Cardiac septum (tissue), 1 donor: ENCODE measurements at regions not wholly inside any gene's neighbourhood (a gene's known extent, or its start where the extent isn't known, plus 50 kb on each side); places are given as distances from the start of the nearest gene placed in this dataset.
"Not testable (repeated sequence)": the region's sequence is repeated elsewhere in the genome, so short reads cannot be mapped to it uniquely, and the experiment has no call there.

Source experiments
- DNase-seq: peaks from one replicate; pipeline ENCODE4 v3.0.0-alpha.2; 2020; ENCODE audit warnings: low spot score
- intact Hi-C: fragments of 100-400 bp; cut with DNase I; formaldehyde crosslinking; loops from one replicate; pipeline ENCODE4 v1.14.0; 2022
- donor health status: DM: no; HTN: no; CAD: no.

DNA sequence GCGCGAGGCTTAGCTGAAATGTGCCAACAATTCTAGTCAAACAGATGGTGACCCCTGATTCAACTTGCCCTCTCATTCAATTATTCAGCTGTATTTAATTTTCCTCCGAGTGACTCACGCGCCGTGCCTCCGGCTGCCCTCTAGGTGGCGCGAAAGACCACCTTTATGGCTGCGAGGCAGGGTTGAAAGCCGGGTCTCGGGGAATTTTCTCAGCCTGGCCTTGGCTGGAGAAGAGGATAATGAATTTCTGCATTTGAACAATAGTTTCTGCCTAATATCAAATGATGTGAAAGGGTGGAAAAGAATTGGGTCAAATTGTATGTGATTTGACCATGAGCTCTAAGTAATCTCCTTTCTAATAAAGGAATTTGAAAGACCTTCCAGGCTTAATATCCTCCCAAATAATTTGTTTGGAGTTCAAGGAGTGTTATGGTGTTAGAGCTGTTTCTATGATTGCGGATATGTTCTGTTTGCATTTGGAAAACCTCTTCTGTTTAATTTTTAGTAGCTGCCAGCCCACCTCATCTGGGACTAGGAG lies 310.9 kb downstream of the ZNF536 start:
- intact Hi-C loops: loop anchor here (5.0 to 10.0 kb wide), 2 partner anchors 672 to 1359 kb away; no protein-coding TSS in a partner anchor
- peak; percentile 81 for DNase-seq

DNA sequence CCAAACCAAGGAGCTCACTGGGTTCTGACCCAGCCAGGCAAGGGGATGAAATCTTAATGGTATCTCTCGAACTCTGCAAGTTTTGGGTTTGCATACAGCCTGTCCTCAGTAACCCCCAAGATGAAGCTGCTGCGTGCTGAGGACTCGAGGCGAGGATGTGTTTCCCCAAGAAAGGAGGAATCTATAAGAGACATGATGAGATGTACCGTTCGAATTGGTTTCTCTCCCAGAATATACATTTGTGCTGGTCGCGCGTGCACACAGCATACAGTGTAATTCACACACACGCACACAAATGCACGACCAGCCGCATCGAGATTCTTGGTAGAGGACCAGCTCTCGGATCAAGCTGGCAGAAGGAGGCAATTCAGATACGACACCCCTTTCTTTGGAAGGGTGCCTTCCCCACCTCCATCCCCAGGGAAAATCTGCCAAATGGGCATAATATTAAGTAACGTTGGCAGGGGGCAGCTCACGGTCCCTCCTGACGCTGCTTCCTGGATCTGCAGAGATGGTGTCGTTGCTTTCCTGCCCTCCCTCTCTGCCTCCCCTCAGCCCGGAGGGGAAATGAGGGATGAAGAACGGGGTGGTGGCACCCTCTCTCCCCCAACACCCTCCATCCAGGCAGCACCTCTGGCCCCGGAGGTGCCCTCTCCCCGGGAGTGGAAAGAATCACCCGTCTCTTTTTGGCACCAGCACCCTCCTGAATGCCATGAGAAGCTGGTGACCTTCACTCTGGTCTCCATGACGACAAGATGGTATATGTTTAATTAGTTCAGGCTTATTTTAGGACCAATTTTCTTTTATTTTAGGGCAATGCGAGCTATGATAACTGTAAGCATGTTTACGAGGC lies 310.2 kb downstream of the ZNF536 start:
- intact Hi-C loops: loop anchor here (5.0 to 10.0 kb wide), 2 partner anchors 672 to 1360 kb away; no protein-coding TSS in a partner anchor

DNA sequence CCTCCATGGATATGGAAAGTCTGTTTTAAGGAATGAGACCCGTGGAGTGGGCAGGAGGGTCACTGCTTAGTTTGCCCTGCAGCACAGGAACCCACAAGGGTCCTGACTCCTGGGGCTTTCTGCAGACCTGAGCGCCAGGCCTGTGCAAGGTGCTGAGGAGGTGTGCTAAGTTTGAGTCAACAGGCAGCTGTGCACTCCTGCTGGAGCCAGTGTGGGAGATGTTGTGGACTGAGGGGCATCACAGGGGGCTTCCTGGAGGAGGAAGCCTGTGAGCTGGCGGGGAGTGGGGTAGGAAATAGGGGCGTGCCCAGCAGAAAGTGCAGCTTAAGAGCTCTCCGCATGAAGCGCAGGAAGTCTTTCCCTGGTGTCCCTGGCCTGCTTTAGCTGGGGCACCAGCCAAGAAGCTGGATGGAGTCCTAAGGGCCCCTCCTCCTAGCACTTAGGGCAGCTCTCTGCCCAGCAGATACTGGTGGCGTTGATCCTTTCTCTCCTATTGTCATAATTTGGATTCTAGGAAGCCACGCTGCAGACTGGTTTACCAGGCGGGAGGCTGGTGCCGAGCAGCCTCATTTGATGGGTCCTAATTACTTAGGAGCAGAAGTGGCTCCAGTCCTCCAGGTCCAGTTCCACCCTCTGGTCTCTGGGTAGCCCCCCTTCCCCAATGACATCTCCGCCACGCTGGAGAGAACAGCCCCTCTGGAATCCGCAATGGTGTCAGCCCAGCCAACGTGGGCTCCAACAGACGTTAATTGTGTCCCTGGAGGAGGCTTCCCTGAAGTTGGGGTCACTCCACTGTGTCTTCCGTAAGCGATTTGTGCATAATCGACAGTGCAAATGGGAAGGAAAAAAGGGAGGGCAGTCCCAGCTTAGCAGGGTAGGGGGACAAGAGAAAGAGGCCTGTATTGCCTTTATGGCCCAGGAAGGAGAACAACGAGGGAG lies 309.2 kb downstream of the ZNF536 start:
- no peak for DNase-seq
- intact Hi-C loops: loop anchor here (5.0 to 10.0 kb wide), 2 partner anchors 673 to 1361 kb away; no protein-coding TSS in a partner anchor

More for the DNA sequence above, 310.2 kb downstream of the ZNF536 start:
- no peak for DNase-seq

DNA sequence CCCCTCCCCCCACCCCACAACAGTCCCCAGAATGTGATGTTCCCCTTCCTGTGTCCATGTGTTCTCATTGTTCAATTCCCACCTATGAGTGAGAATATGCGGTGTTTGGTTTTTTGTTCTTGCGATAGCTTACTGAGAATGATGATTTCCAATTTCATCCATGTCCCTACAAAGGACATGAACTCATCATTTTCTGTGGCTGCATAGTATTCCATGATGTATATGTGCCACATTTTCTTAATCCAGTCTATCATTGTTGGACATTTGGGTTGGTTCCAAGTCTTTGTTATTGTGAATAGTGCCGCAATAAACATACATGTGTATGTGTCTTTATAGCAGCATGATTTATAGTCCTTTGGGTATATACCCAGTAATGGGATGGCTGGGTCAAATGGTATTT lies 308.2 kb downstream of the ZNF536 start:
- not testable (repeated sequence) for DNase-seq
- intact Hi-C loops: loop anchor here (5.0 to 10.0 kb wide), 2 partner anchors 674 to 1362 kb away; no protein-coding TSS in a partner anchor

DNA sequence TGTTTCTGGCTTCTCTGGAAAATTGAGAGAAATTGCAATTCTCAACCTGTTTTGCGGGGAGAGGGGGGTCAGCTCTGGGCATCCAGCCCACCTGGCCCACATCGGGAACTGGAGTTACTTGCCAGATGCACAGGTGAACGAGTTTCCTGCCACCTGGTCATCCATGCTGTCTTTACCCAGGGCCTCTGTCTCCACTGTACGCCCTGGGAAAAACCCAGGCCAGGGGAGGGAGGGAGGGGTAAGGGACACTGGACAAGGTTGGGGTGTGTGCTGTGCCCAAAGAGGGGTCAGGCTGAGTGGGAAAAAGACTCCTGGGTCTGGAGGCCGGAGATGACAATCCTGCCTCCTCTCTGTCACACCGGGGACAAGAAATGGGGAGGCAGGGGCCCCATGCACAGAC lies 307.6 kb downstream of the ZNF536 start:
- DNase-seq: no peak
- intact Hi-C loops: loop anchor here (5.0 to 10.0 kb wide), 2 partner anchors 675 to 1363 kb away; no protein-coding TSS in a partner anchor

DNA sequence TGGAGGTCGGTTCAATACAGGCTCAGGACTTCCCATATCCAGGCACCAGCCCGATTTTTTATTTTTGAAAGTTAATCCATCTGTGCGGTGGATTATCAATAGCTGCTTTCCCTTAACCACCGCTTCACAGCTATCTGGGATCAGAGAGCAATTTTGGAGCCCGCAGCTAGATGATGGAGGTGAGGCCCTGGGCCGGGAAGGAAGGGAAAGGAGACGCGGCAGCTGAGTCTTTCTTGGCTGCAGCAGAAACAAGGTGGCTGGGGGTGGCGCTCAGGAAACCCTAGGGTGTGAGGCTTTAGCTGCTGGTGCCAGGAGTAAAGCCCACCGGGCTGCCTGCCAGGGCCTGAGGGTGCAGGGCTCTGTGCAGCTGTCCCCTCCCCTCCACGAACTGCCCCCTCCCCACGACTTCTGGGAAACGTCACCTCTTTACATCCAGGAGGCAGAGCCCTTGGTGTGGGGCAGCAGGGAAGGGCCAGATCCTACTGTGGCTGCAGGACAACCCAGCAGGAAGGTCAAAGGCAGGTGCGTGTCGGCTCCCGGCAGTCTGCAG lies 307.0 kb downstream of the ZNF536 start:
- intact Hi-C loops: no loop called here
- DNase-seq: no peak

DNA sequence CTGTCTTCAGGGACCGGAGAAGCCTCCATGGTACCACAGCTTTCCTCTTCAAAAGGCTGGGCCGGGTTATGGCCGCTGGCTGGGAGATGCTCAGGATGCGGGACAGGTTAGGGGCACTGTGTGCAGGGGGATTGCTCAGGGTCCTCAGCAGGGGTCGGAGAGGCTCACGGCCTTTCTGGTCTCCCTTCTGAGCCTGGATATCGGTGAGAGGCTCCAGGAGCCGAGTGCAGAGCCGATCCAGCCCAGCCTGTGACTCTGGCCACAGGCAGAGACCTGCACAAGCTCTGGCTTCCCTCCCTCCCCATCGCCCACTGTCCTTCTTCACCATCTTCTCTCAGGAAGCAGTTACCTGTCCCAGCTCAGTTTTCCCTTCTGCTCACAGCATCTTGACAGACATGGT lies 306.0 kb downstream of the ZNF536 start:
- intact Hi-C loops: no loop called here
- DNase-seq: no peak

DNA sequence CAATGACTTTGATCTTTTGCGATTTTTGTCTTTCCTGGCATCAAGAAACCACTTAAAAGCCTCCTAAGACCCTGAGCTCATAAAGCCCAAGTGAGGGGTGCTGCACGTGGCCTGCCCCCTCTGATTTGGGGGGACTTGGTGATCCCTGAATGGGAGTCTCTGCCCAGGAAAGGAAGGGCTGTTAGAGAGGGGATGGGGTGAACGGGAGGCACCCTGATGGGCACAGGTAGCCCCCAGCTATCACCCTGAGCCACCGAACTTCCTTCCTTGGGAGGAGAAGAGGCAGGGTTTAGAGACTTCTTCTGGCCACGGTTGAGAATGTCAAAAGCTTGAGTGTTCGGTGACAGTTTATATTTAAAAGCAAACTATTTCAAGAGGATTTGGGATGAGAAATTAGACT lies 305.5 kb downstream of the ZNF536 start:
- intact Hi-C loops: no loop called here
- no peak for DNase-seq

DNA sequence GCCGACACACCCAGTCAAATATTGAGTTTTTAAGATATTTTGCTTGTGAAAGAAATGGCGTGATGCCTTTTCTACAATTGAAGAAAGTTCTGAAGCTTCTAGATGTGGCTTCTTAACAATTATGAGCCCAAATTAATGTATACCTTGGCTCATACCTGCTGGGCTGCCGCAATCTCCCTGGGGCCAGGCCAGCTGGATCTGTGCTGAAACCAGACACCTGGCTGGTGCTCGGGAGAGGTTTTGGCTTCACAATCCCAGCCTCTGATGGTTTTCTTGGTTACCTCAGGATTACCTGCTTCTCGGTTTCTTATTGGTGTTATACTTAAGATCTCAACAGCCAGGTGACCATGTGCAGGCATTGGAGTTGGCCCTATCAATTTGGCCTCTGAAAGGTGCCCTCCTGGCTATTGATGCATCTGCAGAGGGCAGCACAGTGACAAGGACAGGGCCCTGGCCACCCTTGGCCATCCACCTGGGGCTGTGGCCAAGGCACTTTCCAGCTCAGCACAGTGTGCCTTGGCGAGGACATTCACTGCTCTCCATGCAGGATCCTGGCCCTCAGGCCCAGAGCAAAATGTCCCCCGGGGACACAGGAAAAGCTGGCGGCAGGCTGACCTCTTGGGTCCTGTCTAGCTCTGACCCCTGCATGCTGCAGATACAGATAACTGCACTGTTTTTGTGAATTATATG lies 305.0 kb downstream of the ZNF536 start:
- DNase-seq: no peak

DNA sequence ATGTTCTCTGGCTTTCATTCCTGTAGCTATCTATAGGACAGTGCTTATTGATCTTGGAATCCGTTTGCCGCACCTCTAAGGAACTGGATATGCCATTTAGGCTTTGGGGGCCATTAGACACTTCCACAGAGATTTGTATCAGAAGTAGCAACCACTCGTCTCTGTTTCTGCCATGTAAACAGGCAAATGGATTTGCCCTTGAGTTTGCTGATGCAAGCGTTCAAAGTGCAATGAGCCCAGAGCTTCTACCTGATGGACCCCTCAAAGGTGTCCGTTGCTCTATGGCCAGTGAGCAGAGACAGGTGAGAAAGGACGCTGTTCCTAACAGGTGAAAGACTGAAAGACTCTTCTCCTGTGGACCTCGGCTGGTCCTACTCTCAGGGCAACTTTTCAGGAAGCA lies 302.9 kb downstream of the ZNF536 start:
- intact Hi-C loops: no loop called here
- DNase-seq: no peak

More for the DNA sequence above, 305.0 kb downstream of the ZNF536 start:
- intact Hi-C loops: no loop called here

DNA sequence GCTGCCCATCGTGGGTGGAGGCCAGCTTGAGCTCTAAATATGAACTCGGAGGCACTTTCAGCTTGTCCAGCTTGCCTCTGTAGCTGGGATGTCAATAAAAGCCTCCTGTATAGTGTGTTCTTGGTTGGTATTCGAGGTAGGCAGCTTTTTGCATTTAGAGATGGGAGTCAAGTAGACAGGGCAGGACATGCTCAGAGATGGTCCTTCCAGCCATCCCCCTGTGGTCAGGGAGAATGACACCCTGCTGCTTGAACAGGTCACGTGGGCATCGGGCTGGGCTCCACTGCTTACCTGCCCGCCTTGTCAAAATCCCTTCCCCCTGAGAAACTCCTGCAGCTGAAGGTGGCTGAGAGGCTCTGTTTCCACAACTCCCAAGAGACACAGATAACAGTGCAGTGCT lies 302.5 kb downstream of the ZNF536 start:
- DNase-seq: no peak
- intact Hi-C loops: no loop called here

DNA sequence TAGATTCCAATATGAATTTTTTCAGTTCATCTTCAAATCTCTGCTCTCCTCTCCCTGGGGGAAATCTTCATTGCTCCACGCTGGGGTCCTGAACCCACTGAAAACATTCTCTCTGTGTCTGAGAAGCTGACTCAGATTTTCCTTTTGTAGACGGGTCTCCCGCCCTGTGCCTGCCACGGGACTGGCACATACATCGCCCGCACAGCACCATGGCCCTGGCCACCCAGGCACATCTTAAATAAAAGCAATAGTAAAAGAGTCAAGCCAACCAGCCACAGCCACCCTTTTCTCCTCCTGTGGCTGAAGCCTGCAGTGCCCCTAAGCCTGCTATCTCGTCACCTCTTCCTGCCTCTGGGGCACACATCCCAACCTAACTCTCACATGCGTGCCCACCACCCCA lies 301.2 kb downstream of the ZNF536 start:
- no peak for DNase-seq
- intact Hi-C loops: no loop called here

DNA sequence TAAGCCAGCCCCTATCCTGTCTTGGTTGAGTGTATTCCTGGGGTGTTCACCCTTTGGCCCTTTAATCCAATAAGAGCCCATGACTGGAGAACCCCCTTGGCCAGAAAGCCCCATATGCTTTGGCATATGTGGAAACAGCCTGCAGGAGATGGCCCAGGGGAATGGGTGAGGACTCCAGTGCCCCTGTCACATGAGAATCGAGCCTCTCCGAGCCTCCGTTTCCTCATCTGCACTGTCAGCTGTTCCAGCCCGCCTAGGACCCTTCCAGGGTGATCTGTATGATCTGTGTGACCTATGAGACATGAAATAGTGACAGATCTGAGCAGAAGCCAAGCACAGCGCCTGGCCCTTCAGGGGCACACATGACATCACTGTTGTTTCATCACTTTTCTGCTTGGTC lies 300.7 kb downstream of the ZNF536 start:
- no peak for DNase-seq
- intact Hi-C loops: no loop called here

DNA sequence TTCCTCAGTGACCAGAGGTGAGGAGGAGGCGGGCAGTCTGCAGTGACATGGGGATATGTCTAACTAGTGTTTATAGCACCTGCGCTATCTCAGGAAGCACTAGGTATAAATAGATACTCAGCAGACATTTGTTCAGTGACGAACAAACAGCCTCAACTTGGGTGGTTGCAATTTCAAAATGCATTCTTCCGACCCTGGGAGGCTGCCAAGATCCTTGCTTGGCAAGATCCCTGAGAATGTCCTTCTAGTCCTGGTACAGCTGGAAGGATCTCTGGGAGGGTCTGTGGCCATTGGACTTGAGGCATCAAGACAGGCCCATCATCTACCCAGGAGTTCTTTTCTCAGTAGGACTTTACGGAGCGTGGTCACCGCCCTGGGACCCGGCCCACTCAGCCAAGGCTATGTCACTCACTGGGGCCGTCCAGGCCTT lies 299.5 kb downstream of the ZNF536 start:
- intact Hi-C loops: no loop called here
- DNase-seq: no peak

DNA sequence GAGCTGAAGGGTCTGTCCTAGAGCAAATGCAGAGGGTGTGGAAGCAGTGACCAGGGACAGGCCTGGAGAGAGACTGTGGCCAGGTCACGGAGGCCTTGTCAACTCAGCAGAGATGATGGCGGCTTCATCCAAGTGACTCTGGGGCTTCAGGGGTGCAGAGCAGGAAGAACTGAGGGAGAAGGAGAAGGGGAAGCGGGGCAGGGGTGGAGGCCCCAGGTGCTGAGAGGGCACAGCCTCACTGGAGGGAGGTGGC lies 299.1 kb downstream of the ZNF536 start:
- DNase-seq: no peak

DNA sequence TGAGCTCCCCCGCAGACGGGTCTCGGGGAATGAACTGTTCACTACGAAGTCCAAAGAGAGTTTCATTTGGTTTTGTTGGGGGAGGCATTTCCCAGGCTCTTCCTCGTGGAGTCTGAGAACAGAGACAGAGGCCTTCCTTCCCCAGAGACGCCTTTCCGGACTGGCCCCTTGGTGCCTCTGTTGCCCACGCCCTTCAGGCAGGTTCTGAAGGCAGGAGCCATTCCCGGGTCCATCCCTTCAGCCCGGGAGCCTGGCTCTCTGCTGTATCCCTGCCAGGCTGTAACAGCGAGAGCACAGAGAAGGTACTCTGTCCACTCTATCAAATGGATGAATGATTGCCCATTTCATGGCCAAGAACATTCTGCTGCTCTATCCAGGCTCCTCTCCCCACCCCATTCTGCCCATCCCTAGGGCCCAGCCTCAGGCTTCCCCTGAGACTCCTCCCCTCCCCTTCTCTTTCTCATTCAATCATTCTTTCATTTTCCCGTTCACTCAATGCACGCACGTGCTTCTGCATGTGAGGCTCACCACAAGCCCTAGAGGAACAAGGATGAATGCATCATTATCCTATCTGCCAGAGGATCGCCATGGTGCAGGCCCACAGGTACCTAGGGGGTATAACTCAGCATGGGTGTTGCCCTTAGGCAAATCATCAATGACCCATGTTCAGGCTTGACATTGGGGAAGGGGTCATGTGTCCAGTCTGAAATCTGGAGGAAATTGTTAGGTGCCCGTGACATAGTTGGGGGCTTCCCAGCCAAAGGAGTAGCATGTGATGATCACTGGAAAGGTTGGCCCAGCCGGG lies 298.6 kb downstream of the ZNF536 start:
- intact Hi-C loops: no loop called here

More for the DNA sequence above, 299.1 kb downstream of the ZNF536 start:
- intact Hi-C loops: no loop called here

DNA sequence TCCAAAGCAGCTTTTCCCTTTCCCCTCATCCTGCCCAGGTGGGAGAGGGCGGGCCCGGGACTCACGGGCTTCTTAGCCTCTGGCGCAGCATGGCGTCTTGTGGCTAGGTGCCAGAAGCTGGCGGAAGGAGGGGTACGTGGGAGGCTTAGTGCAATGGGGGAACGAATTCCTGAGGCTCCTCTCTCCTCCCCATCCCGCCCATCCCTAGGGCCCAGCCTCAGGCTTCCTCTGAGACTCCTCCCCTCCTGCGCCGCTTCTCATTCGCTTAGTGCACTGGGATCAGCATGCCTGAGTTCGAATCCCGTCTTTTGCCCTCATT lies 297.8 kb downstream of the ZNF536 start:
- intact Hi-C loops: no loop called here
- no peak for DNase-seq

More for the DNA sequence above, 298.6 kb downstream of the ZNF536 start:
- no peak for DNase-seq

DNA sequence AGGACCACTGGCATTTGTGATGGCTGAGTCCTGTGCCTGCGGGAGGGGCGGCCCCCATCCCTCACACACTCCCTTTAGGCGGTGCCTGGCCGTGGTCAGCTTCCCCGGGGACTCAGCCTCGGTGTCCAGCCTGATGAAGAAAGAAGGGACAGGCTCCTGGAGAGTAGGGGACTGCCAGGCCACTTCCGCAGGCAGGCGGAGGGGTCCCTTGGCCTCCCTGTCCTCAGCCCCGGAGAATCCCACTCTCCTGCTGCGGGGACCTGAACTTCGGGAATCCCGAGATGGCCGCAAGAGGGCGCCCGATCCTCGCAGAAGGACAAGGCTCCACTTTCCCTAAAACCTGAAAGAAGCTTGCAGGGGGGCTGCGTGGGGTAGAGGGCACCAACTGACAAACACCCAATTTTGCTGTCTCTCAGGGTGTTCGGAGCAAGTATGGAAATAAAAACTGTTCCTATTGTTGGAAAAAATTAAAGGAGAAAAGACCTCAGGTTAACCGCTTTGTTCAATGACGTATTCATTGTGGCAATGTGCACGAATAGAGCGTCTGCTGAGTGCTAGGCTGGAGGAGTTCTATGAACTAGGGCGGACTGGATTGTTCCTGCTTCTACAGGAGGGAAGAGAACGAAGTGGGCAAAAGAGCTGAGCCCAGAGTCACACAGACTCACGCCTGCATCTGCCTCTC lies 297.3 kb downstream of the ZNF536 start:
- no peak for DNase-seq
- intact Hi-C loops: no loop called here
